A549 (cell line): ENCODE measurements at regions not wholly inside any gene's neighbourhood (a gene's known extent, or its start where the extent isn't known, plus 50 kb on each side); places are given as distances from the start of the nearest gene placed in this dataset.

Source experiments
- ATAC-seq, 2 experiments: fragments of 200-7000 bp in 1 of 2; fragments of >200 bp in 1 of 2; cut with Nextera tagmentation in 1 of 2; cut with Tn5 transposase in 1 of 2; 3 replicates each; pipeline versions ENCODE4 v1.8.0 to v1.9.1; 2018 to 2020; ENCODE audit warnings: mild to moderate bottlenecking in 1 of 2, moderate library complexity in 1 of 2
- CTCF ChIA-PET: fragments of 300-600 bp; sonication (Branson Sonifier 250); formaldehyde crosslinking; extraction: SDS; loops from one replicate; lab custom pipeline; 2021; ENCODE audit warnings: antibody characterized with exemption, inconsistent platforms; lab: Yijun Ruan, JAX
- POLR2A ChIA-PET: fragments of 350-600 bp; formaldehyde crosslinking; extraction: SDS; loops from one replicate; lab custom pipeline; 2021; ENCODE audit warnings: antibody characterized with exemption, inconsistent platforms; lab: Yijun Ruan, JAX
- DNase-seq, 2 experiments: peaks; one replicate each; pipeline versions ENCODE4 v3.0.0 to v3.0.0-alpha.2; 2011 to 2016; ENCODE audit warnings: low read depth in 1 of 2, low spot score in 1 of 2
- FAIRE-seq: peaks from 2 replicates; lab custom pipeline; 2011; peaks lifted over from hg19 to GRCh38; lab: Jason Lieb, UNC
- H3K27ac ChIP-seq, 2 experiments: fragments of >200 bp; sonication (Bioruptor Twin); formaldehyde crosslinking; 3 replicates each; pipeline ENCODE4 v1.5.1; 2016 to 2017
- H3K4me1 ChIP-seq: fragments of >200 bp; sonication (Bioruptor Twin); formaldehyde crosslinking; 3 replicates; pipeline ENCODE4 v1.6.1; 2016
- H3K4me2 ChIP-seq: fragments of >200 bp; sonication (Bioruptor Twin); formaldehyde crosslinking; 3 replicates; pipeline ENCODE4 v1.6.1; 2016
- H3K4me3 ChIP-seq: fragments of >200 bp; sonication (Bioruptor Twin); formaldehyde crosslinking; 3 replicates; pipeline ENCODE4 v1.5.1; 2016
- H3K9me3 ChIP-seq: fragments of >200 bp; sonication (Bioruptor Twin); formaldehyde crosslinking; 3 replicates; pipeline ENCODE4 v1.6.1; 2016
- ATOH8 ChIP-seq: fragments of 250-450 bp; sonication (Bioruptor Pico); IDR thresholded peaks from 2 replicates; pipeline ENCODE4 v1.5.0; 2020; ENCODE audit warnings: low read depth, mild to moderate bottlenecking, moderate library complexity
- BCL3 ChIP-seq: fragments of >200 bp; sonication (Bioruptor Twin); formaldehyde crosslinking; IDR thresholded peaks from 3 replicates; pipeline ENCODE4 v1.6.1; 2016
- CBX2 ChIP-seq: fragments of 200-600 bp; sonication (generic); IDR thresholded peaks from 2 replicates; pipeline ENCODE4 v1.6.1; 2016; ENCODE audit warnings: low read depth, mild to moderate bottlenecking, borderline replicate concordance
- CBX8 ChIP-seq: fragments of 200-600 bp; sonication (generic); IDR thresholded peaks from 2 replicates; pipeline ENCODE4 v1.6.1; 2016
- EHMT2 ChIP-seq: fragments of 200-600 bp; sonication (generic); IDR thresholded peaks from 2 replicates; pipeline ENCODE4 v1.6.1; 2016; ENCODE audit warnings: antibody characterized with exemption, low read depth, mild to moderate bottlenecking, moderate library complexity
- EP300 ChIP-seq, 2 experiments: fragments of >200 bp; sonication (Bioruptor Twin); formaldehyde crosslinking; IDR thresholded peaks; 2 replicates in 1 of 2; 3 replicates in 1 of 2; pipeline ENCODE4 v1.6.1; 2016 to 2017
- ESRRA ChIP-seq: fragments of 150-350 bp; IDR thresholded peaks from 2 replicates; pipeline ENCODE4 v1.6.1; 2014; ENCODE audit warnings: mild to moderate bottlenecking, low read length, borderline replicate concordance
- HDAC2 ChIP-seq: fragments of 200-600 bp; sonication (generic); IDR thresholded peaks from 2 replicates; pipeline ENCODE4 v1.6.1; 2016
- HES2 ChIP-seq: fragments of >200 bp; sonication (Bioruptor Twin); formaldehyde crosslinking; IDR thresholded peaks from 2 replicates; pipeline ENCODE4 v1.6.1; 2016
- HEYL ChIP-seq: fragments of 250-450 bp; sonication (Bioruptor Pico); IDR thresholded peaks from 2 replicates; pipeline ENCODE4 v1.8.0; 2021; ENCODE audit warnings: mild to moderate bottlenecking, moderate library complexity
- HOXB13 ChIP-seq: fragments of 250-450 bp; sonication (Bioruptor Pico); IDR thresholded peaks from 2 replicates; pipeline ENCODE4 v1.5.0; 2020; ENCODE audit warnings: low read depth, mild to moderate bottlenecking, moderate library complexity
- JUN ChIP-seq, 2 experiments: fragments of >200 bp; sonication (Bioruptor Twin); formaldehyde crosslinking; IDR thresholded peaks; 2 replicates in 1 of 2; 3 replicates in 1 of 2; pipeline ENCODE4 v1.6.1; 2016 to 2017
- KDM1A ChIP-seq: fragments of 200-600 bp; sonication (generic); IDR thresholded peaks from 2 replicates; pipeline ENCODE4 v1.6.1; 2016; ENCODE audit warnings: low read depth, mild to moderate bottlenecking
- MYC ChIP-seq: IDR thresholded peaks from 2 replicates; pipeline ENCODE4 v1.6.1; 2012; ENCODE audit warnings: mild to moderate bottlenecking, inconsistent platforms, low read length, improper control_type of control experiment, borderline replicate concordance
- NFE2L2 ChIP-seq: fragments of 150-350 bp; conservative IDR thresholded peaks from 2 replicates; pipeline ENCODE4 v1.6.1; 2014; ENCODE audit warnings: low read length
- NR3C1 ChIP-seq: fragments of >200 bp; sonication (Bioruptor Twin); formaldehyde crosslinking; IDR thresholded peaks from 3 replicates; pipeline ENCODE4 v1.6.1; 2017
- PHF8 ChIP-seq: fragments of 200-600 bp; sonication (generic); IDR thresholded peaks from 2 replicates; pipeline ENCODE4 v1.6.1; 2016; ENCODE audit warnings: low read depth, mild to moderate bottlenecking, antibody characterized with exemption, moderate library complexity, borderline replicate concordance
- POLR2AphosphoS2 ChIP-seq: conservative IDR thresholded peaks from 2 replicates; pipeline ENCODE4 v1.6.1; 2012; ENCODE audit warnings: low read length, improper control_type of control experiment, inconsistent platforms
- RAD21 ChIP-seq, 2 experiments: fragments of >200 bp in 1 of 2; sonication (Bioruptor Twin) in 1 of 2; formaldehyde crosslinking in 1 of 2; IDR thresholded peaks in 1 of 2; conservative IDR thresholded peaks in 1 of 2; 2 replicates in 1 of 2; 3 replicates in 1 of 2; pipeline ENCODE4 v1.6.1; 2012 to 2018; ENCODE audit warnings: inconsistent platforms in 1 of 2
- RCOR1 ChIP-seq: fragments of 150-350 bp; IDR thresholded peaks from 2 replicates; pipeline ENCODE4 v1.6.1; 2014; ENCODE audit warnings: antibody characterized with exemption, low read length, low read depth
- RFX5 ChIP-seq: fragments of 450-650 bp; IDR thresholded peaks from 2 replicates; pipeline ENCODE4 v1.7.1; 2014; ENCODE audit warnings: antibody characterized with exemption, mild to moderate bottlenecking, moderate library complexity
- SMC3 ChIP-seq: fragments of >200 bp; sonication (Bioruptor Twin); formaldehyde crosslinking; IDR thresholded peaks from 3 replicates; pipeline ENCODE4 v1.6.1; 2018; ENCODE audit warnings: inconsistent platforms
- TP53 ChIP-seq: fragments of 250-450 bp; sonication (Bioruptor Pico); IDR thresholded peaks from 2 replicates; pipeline ENCODE4 v1.5.0; 2021; ENCODE audit warnings: mild to moderate bottlenecking, moderate library complexity
- ZC3H11A ChIP-seq: fragments of 450-650 bp; IDR thresholded peaks from 2 replicates; pipeline ENCODE4 v1.6.1; 2014; ENCODE audit warnings: antibody characterized with exemption, mild to moderate bottlenecking
- ZFP36 ChIP-seq: fragments of 450-650 bp; IDR thresholded peaks from 2 replicates; pipeline ENCODE4 v1.6.1; 2014; ENCODE audit warnings: borderline replicate concordance; ENCODE audit not compliant: partially characterized antibody
- WGBS: methylation state at CpG from one replicate; pipeline ENCODE4 v1.1.6; 2017; ENCODE audit errors: missing lambda C conversion rate; 5-methylcytosine and 5-hydroxymethylcytosine counted together
- TF ChIP-seq, protein P1 (sequence below): IDR thresholded peaks from 2 replicates; pipeline ENCODE4 v1.6.1; 2012
- TF ChIP-seq, protein P2 (sequence below): fragments of 250-450 bp; sonication (Bioruptor Pico); IDR thresholded peaks from 2 replicates; pipeline ENCODE4 v1.5.0; 2021; ENCODE audit warnings: mild to moderate bottlenecking, moderate library complexity, borderline replicate concordance

- Histone ChIP-seq H3K9me3 (no peaks in the 10 kb centered on the region), H3K4me2 (no peak overlapping the region), H3K4me1 (no peaks in the 10 kb centered on the region), H3K27ac (no peak overlapping the region), H3K4me3 (no peak overlapping the region)
- ChIA-PET POLR2A (no interaction called here), CTCF (no interaction called here)
- FAIRE-seq (no peak), ATAC-seq (no peak), DNase-seq (no peak)
- WGBS: 72% methylated on average over 7 of the region's 7 CpGs
- TF ChIP-seq, protein P1, sequence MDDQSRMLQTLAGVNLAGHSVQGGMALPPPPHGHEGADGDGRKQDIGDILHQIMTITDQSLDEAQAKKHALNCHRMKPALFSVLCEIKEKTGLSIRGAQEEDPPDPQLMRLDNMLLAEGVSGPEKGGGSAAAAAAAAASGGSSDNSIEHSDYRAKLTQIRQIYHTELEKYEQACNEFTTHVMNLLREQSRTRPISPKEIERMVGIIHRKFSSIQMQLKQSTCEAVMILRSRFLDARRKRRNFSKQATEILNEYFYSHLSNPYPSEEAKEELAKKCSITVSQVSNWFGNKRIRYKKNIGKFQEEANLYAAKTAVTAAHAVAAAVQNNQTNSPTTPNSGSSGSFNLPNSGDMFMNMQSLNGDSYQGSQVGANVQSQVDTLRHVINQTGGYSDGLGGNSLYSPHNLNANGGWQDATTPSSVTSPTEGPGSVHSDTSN: no peak
- TF ChIP-seq KDM1A (no peak), NR3C1 (no peak), PHF8 (no peak), HDAC2 (no peak), ATOH8 (CRISPR knock-in tag) (no peak)
- TF ChIP-seq, protein P2, sequence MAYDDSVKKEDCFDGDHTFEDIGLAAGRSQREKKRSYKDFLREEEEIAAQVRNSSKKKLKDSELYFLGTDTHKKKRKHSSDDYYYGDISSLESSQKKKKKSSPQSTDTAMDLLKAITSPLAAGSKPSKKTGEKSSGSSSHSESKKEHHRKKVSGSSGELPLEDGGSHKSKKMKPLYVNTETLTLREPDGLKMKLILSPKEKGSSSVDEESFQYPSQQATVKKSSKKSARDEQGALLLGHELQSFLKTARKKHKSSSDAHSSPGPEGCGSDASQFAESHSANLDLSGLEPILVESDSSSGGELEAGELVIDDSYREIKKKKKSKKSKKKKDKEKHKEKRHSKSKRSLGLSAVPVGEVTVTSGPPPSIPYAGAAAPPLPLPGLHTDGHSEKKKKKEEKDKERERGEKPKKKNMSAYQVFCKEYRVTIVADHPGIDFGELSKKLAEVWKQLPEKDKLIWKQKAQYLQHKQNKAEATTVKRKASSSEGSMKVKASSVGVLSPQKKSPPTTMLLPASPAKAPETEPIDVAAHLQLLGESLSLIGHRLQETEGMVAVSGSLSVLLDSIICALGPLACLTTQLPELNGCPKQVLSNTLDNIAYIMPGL (CRISPR knock-in tag): no peak
Observed at GRCh38 chr10:71044720-71045119, 156.4 kb upstream of the PCBD1 start.

GRCh38 chr10:71045204-71045809 lies 156.9 kb upstream of the PCBD1 start:
- ChIA-PET POLR2A (no interaction called here), CTCF (interaction anchor here (1.4 kb wide), 2 partner anchors 12 to 120 kb away, joined by 3 read pairs; no protein-coding TSS in a partner anchor)
- DNase-seq: no peak
- Histone ChIP-seq H3K4me2 (no peak overlapping the region), H3K9me3 (no peaks in the 10 kb centered on the region), H3K4me1 (no peaks in the 10 kb centered on the region), H3K4me3 (no peak overlapping the region), H3K27ac (no peak overlapping the region)
- no peak for FAIRE-seq
- TF ChIP-seq BCL3 (no peak), ZC3H11A (no peak), ESRRA (no peak), POLR2AphosphoS2 (no peak), EHMT2 (no peak), RFX5 (no peak), TP53 (CRISPR knock-in tag) (no peak)
- no peak for ATAC-seq
- 72% methylated on average over 10 of the region's 10 CpGs for WGBS

DNA sequence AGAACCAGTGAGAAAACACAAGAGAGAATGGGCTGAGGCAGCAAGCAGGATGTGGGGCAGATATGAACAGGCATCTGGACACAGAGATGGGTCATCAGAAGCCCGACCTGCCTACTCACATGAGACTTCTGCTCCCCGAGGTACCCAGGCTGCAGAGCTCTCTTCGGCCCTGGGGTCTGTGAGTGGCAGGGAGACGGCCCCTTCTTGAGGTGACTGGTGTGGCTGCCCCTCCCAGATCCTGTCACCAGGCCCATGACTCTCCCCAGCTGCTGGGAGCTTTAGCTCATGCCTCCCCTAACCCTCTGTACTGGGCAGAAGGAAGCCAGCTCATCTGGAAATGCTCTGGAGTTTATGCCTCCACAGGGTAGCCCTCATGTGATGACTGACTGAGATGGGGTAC lies 157.6 kb upstream of the PCBD1 start:
- Histone ChIP-seq H3K27ac (no peak overlapping the region), H3K4me1 (no peaks in the 10 kb centered on the region), H3K4me2 (no peak overlapping the region), H3K9me3 (no peaks in the 10 kb centered on the region), H3K4me3 (no peak overlapping the region)
- POLR2A ChIA-PET: no interaction called here
- no peak for DNase-seq
- TF ChIP-seq POLR2AphosphoS2: no peak
- no peak for TF ChIP-seq ZC3H11A
- TF ChIP-seq SMC3: no peak
- no peak for TF ChIP-seq RCOR1
- no peak for TF ChIP-seq CBX2
- no peak for TF ChIP-seq HOXB13
- no peak for TF ChIP-seq JUN (IDR thresholded peaks at IDR 0.05)
- no peak for TF ChIP-seq CBX8
- no peak for TF ChIP-seq HEYL
- no peak for TF ChIP-seq HES2
- no peak for TF ChIP-seq MYC
- TF ChIP-seq EP300 (IDR thresholded peaks at IDR 0.05): no peak
- TF ChIP-seq ZFP36: no peak
- TF ChIP-seq NFE2L2: no peak
- no peak for TF ChIP-seq ESRRA
- no peak for TF ChIP-seq RAD21 (conservative IDR thresholded peaks at IDR 0.05 in 1 of 2, IDR thresholded peaks at IDR 0.05 in 1 of 2)
- CTCF ChIA-PET: interaction anchor here (1.0 to 1.4 kb wide), 3 partner anchors 13 to 121 kb away, joined by 3 read pairs; no protein-coding TSS in a partner anchor
- no peak for ATAC-seq
- FAIRE-seq: no peak
- WGBS: 18% methylated on average over 4 of the region's 4 CpGs
